BJ (cell line): ENCODE measurements at regions not wholly inside any gene's neighbourhood (a gene's known extent, or its start where the extent isn't known, plus 50 kb on each side); places are given as distances from the start of the nearest gene placed in this dataset.

Experiments used
- CTCF ChIA-PET: fragments of 350-600 bp; formaldehyde crosslinking; extraction: SDS; loops from one replicate; lab custom pipeline; 2021; ENCODE audit warnings: antibody characterized with exemption, inconsistent platforms; lab: Yijun Ruan, JAX
- POLR2A ChIA-PET: fragments of 300-600 bp; sonication (Branson Sonifier 250); formaldehyde crosslinking; extraction: SDS; loops from one replicate; lab custom pipeline; 2021; ENCODE audit warnings: antibody characterized with exemption; lab: Charles Lee
- DNase-seq: peaks from one replicate; pipeline ENCODE4 v3.0.0-alpha.2; 2011; ENCODE audit warnings: low read depth
- H3K27me3 ChIP-seq: 2 replicates; pipeline ENCODE4 v1.6.0; 2011; ENCODE audit warnings: low read length; ENCODE audit not compliant: control insufficient read depth, insufficient read depth
- H3K36me3 ChIP-seq: 2 replicates; pipeline ENCODE4 v1.5.1; 2011; ENCODE audit warnings: low read length; ENCODE audit not compliant: control insufficient read depth, insufficient read depth
- H3K4me3 ChIP-seq: 2 replicates; pipeline ENCODE4 v1.5.1; 2011; ENCODE audit warnings: low read depth, mild to moderate bottlenecking, control low read depth, low read length
- CTCF ChIP-seq: IDR thresholded peaks from 2 replicates; pipeline ENCODE4 v1.5.1; 2011; ENCODE audit warnings: low read depth, mild to moderate bottlenecking, control low read depth, inconsistent platforms, low read length, moderate library complexity; ENCODE audit not compliant: insufficient read depth

GRCh38 chr10:31594347-31594873 is 275.4 kb downstream of the ZEB1 start:
- no peak for DNase-seq

GRCh38 chr10:31593124-31593523 is 274.1 kb downstream of the ZEB1 start:
- no peak for DNase-seq
- H3K4me3 ChIP-seq = no peak overlapping the region
- TF ChIP-seq CTCF = no peak
- no peaks in the 10 kb centered on the region for H3K27me3 ChIP-seq
- POLR2A ChIA-PET = no interaction called here
- CTCF ChIA-PET = interaction anchor here (1.3 to 1.4 kb wide), 2 partner anchors 17 to 841 kb away, joined by 3 read pairs; no protein-coding TSS in a partner anchor
- no peaks in the 10 kb centered on the region for H3K36me3 ChIP-seq

More at GRCh38 chr10:31594347-31594873, 275.4 kb downstream of the ZEB1 start:
- H3K27me3 ChIP-seq = no peaks in the 10 kb centered on the region
- ChIA-PET CTCF (interaction anchor here (0.8 to 1.3 kb wide), 3 partner anchors 8 to 843 kb away, joined by 3 to 5 read pairs (median 3); no protein-coding TSS in a partner anchor), POLR2A (no interaction called here)
- no peak for TF ChIP-seq CTCF
- H3K36me3 ChIP-seq = no peaks in the 10 kb centered on the region
- no peak overlapping the region for H3K4me3 ChIP-seq

- no peaks in the 10 kb centered on the region for H3K36me3 ChIP-seq
- POLR2A ChIA-PET = no interaction called here
- H3K4me3 ChIP-seq = no peak overlapping the region
- no peak for DNase-seq
- H3K27me3 ChIP-seq = no peaks in the 10 kb centered on the region
- no peak for TF ChIP-seq CTCF
- CTCF ChIA-PET = interaction anchor here (1.2 to 1.3 kb wide), 2 partner anchors 10 to 29 kb away, joined by 3 to 6 read pairs; no protein-coding TSS in a partner anchor
Measured at GRCh38 chr10:31591569-31591968, 272.6 kb downstream of the ZEB1 start.

GRCh38 chr10:31590023-31590800 is 271.2 kb downstream of the ZEB1 start:
- TF ChIP-seq CTCF = no peak
- H3K27me3 ChIP-seq = no peaks in the 10 kb centered on the region
- no peaks in the 10 kb centered on the region for H3K36me3 ChIP-seq
- POLR2A ChIA-PET = interaction anchor here (0.5 to 0.7 kb wide), 2 partner anchors 40 to 170 kb away, joined by 4 to 6 read pairs; no protein-coding TSS in a partner anchor
- H3K4me3 ChIP-seq = no peak overlapping the region
- no peak for DNase-seq
- CTCF ChIA-PET = interaction anchor here (0.9 to 1.3 kb wide), 2 partner anchors 7 to 8 kb away, joined by 3 to 6 read pairs; no protein-coding TSS in a partner anchor

GRCh38 chr10:31587691-31588090 is 268.7 kb downstream of the ZEB1 start:
- no peak for TF ChIP-seq CTCF
- Histone ChIP-seq H3K36me3 (no peaks in the 10 kb centered on the region), H3K4me3 (no peak overlapping the region), H3K27me3 (no peaks in the 10 kb centered on the region)
- no peak for DNase-seq
- ChIA-PET POLR2A (no interaction called here), CTCF (no interaction called here)
